ENCODE measurements at regions not wholly inside any gene's neighbourhood (a gene's known extent, or its start where the extent isn't known, plus 50 kb on each side); places are given as distances from the start of the nearest gene placed in this dataset.

GRCh38 chr11:15468466-15468865, 353.7 kb downstream of the INSC start:
- TF ChIP-seq MAZ (CRISPR knock-in tag; conservative IDR thresholded peaks at IDR 0.05 in 1 of 2, IDR thresholded peaks at IDR 0.05 in 1 of 2) (no peak), ZNF282 (CRISPR knock-in tag; IDR thresholded peaks at IDR 0.05) (no peak), GABPA (tag; conservative IDR thresholded peaks at IDR 0.05; ENCODE audit: low read depth) (no peak), ZNF143 (CRISPR knock-in tag; IDR thresholded peaks at IDR 0.05) (no peak), ZNF175 (CRISPR knock-in tag; IDR thresholded peaks at IDR 0.05; ENCODE audit: low read depth) (no peak), MCM2 (IDR thresholded peaks at IDR 0.05; ENCODE audit: low read depth) (no peak), KLF1 (tag; IDR thresholded peaks at IDR 0.05) (no peak), CBX2 (IDR thresholded peaks at IDR 0.05; ENCODE audit: insufficient read depth, low read length, poor library complexity, severe bottlenecking) (no peak), HDAC6 (IDR thresholded peaks at IDR 0.05; ENCODE audit: low read depth, low read length) (no peak), POLR2B (IDR thresholded peaks at IDR 0.05; ENCODE audit: low read depth, partially characterized antibody) (no peak), SNRNP70 (optimal IDR thresholded peaks at IDR 0.05; ENCODE audit: low read depth, low read length) (no peak)
